ENCODE measurements at regions not wholly inside any gene's neighbourhood (a gene's known extent, or its start where the extent isn't known, plus 50 kb on each side); places are given as distances from the start of the nearest gene placed in this dataset.
"Not testable (repeated sequence)": the region's sequence is repeated elsewhere in the genome, so short reads cannot be mapped to it uniquely, and the experiment has no call there.

- no peak for TF ChIP-seq CTCF (conservative IDR thresholded peaks at IDR 0.05; ENCODE audit: low read depth, low read length)
- H3K4me3 ChIP-seq (ENCODE audit: low read depth, low read length), result no peak overlapping the region
- DNase-seq (ENCODE audit: low read depth), result no peak
Observed at GRCh38 chr6:91193446-91193845, 606.6 kb upstream of the MAP3K7 start.

- not testable (repeated sequence) for DNase-seq (ENCODE audit: low read depth)
Observed at GRCh38 chr6:91190041-91190440, 603.2 kb upstream of the MAP3K7 start.

GRCh38 chr6:91185072-91185471 lies 598.2 kb upstream of the MAP3K7 start:
- TF ChIP-seq CTCF (conservative IDR thresholded peaks at IDR 0.05; ENCODE audit: low read depth, low read length), result no peak
- no peak for DNase-seq (ENCODE audit: low read depth)
- no peak overlapping the region for H3K4me3 ChIP-seq (ENCODE audit: low read depth, low read length)

More at GRCh38 chr6:91190041-91190440, 603.2 kb upstream of the MAP3K7 start:
- not testable (repeated sequence) for H3K4me3 ChIP-seq (ENCODE audit: low read depth, low read length)

- no peak for TF ChIP-seq CTCF (conservative IDR thresholded peaks at IDR 0.05; ENCODE audit: low read depth, low read length)
- no peak overlapping the region for H3K4me3 ChIP-seq (ENCODE audit: low read depth, low read length)
- no peak for DNase-seq (ENCODE audit: low read depth)
Observed at GRCh38 chr6:91181416-91181815, 594.5 kb upstream of the MAP3K7 start.

GRCh38 chr6:91173651-91174050 lies 586.8 kb upstream of the MAP3K7 start:
- H3K4me3 ChIP-seq (ENCODE audit: low read depth, low read length), result no peak overlapping the region
- no peak for DNase-seq (ENCODE audit: low read depth)
- no peak for TF ChIP-seq CTCF (conservative IDR thresholded peaks at IDR 0.05; ENCODE audit: low read depth, low read length)

GRCh38 chr6:91173186-91173585 lies 586.3 kb upstream of the MAP3K7 start:
- no peak for DNase-seq (ENCODE audit: low read depth)
- TF ChIP-seq CTCF (conservative IDR thresholded peaks at IDR 0.05; ENCODE audit: low read depth, low read length), result no peak
- H3K4me3 ChIP-seq (ENCODE audit: low read depth, low read length), result no peak overlapping the region

GRCh38 chr6:91171754-91172462 lies 585.0 kb upstream of the MAP3K7 start:
- no peak for TF ChIP-seq CTCF (conservative IDR thresholded peaks at IDR 0.05; ENCODE audit: low read depth, low read length)
- DNase-seq (ENCODE audit: low read depth), result no peak
- H3K4me3 ChIP-seq (ENCODE audit: low read depth, low read length), result no peak overlapping the region

Measured in epithelial cell of proximal tubule (primary cell).